RKO (cell line): ENCODE measurements at regions not wholly inside any gene's neighbourhood (a gene's known extent, or its start where the extent isn't known, plus 50 kb on each side); places are given as distances from the start of the nearest gene placed in this dataset.
"Not testable (repeated sequence)": the region's sequence is repeated elsewhere in the genome, so short reads cannot be mapped to it uniquely, and the experiment has no call there.

ENCODE experiments used
- DNase-seq: peaks from one replicate; pipeline ENCODE4 v3.0.0-alpha.2; 2016; ENCODE audit warnings: low spot score

- no peak for DNase-seq
These were observed 221.4 kb downstream of the ARL4C start for GRCh38 chr2:234275515-234275914.

- no peak for DNase-seq
These were observed 222.8 kb downstream of the ARL4C start for GRCh38 chr2:234273887-234274584.

- DNase-seq, result no peak
These were observed 221.8 kb downstream of the SPP2 start for GRCh38 chr2:234272069-234272850.

- DNase-seq, result no peak
These were observed 220.8 kb downstream of the SPP2 start for GRCh38 chr2:234271338-234271737.

- no peak for DNase-seq
These were observed 219.3 kb downstream of the SPP2 start for GRCh38 chr2:234269769-234270204.

- DNase-seq, result no peak
These were observed 217.0 kb downstream of the SPP2 start for GRCh38 chr2:234267534-234267933.

- no peak for DNase-seq
These were observed 216.4 kb downstream of the SPP2 start for GRCh38 chr2:234266952-234267351.

- DNase-seq, result no peak
These were observed 214.7 kb downstream of the SPP2 start for GRCh38 chr2:234265206-234265605.

- DNase-seq, result no peak
These were observed 211.2 kb downstream of the SPP2 start for GRCh38 chr2:234261736-234262135.

- DNase-seq, result no peak
These were observed 208.9 kb downstream of the SPP2 start for GRCh38 chr2:234259440-234259839.

- DNase-seq, result peak; percentile 41
These were observed 208.2 kb downstream of the SPP2 start for GRCh38 chr2:234258562-234259141.

GRCh38 chr2:234257859-234258561, 207.5 kb downstream of the SPP2 start:
- DNase-seq, result peak; percentile 94

- no peak for DNase-seq
These were observed 206.0 kb downstream of the SPP2 start for GRCh38 chr2:234256516-234256915.

GRCh38 chr2:234254783-234255521, 204.4 kb downstream of the SPP2 start:
- no peak for DNase-seq

GRCh38 chr2:234252772-234253171, 202.3 kb downstream of the SPP2 start:
- DNase-seq, result no peak

- no peak for DNase-seq
These were observed 201.1 kb downstream of the SPP2 start for GRCh38 chr2:234251326-234252271.

- DNase-seq, result no peak
These were observed 200.4 kb downstream of the SPP2 start for GRCh38 chr2:234250926-234251325.

GRCh38 chr2:234249873-234250272, 199.4 kb downstream of the SPP2 start:
- no peak for DNase-seq

- no peak for DNase-seq
These were observed 198.7 kb downstream of the SPP2 start for GRCh38 chr2:234249034-234249735.

GRCh38 chr2:234248213-234248710, 197.8 kb downstream of the SPP2 start:
- DNase-seq, result not testable (repeated sequence)
